Prostate gland (tissue), 2 donors: ENCODE measurements at regions not wholly inside any gene's neighbourhood (a gene's known extent, or its start where the extent isn't known, plus 50 kb on each side); places are given as distances from the start of the nearest gene placed in this dataset.

Source experiments
- CTCF ChIP-seq, 4 experiments: fragments of 200-600 bp in 2 of 4; fragments of 450-650 bp in 2 of 4; sonication (generic) in 2 of 4; IDR thresholded peaks; 1 replicate in 3 of 4; 2 replicates in 1 of 4; pipeline ENCODE4 v1.5.1; 2016 to 2019; ENCODE audit warnings: antibody characterized with exemption in 4 of 4, mild to moderate bottlenecking in 2 of 4, moderate library complexity in 2 of 4
- POLR2A ChIP-seq: fragments of 450-650 bp; IDR thresholded peaks from one replicate; pipeline ENCODE4 v1.6.1; 2016; ENCODE audit warnings: antibody characterized with exemption, mild to moderate bottlenecking

- TF ChIP-seq CTCF (IDR thresholded peaks at IDR 0.05) (no peak), POLR2A (no peak)
These were observed 111.1 kb upstream of the PPP3CA start for GRCh38 chr4:101458473-101458872.
